Activated CD8-positive, alpha-beta T cell treated with anti-CD3 and anti-CD28 coated beads for 36 hours (primary cell): ENCODE measurements at regions not wholly inside any gene's neighbourhood (a gene's known extent, or its start where the extent isn't known, plus 50 kb on each side); places are given as distances from the start of the nearest gene placed in this dataset.

ENCODE experiments used
- ATAC-seq: fragments of 200-7000 bp; cut with Tn5 transposase; one replicate; pipeline ENCODE4 v1.10.0; 2021; ENCODE audit warnings: mild to moderate bottlenecking, moderate library complexity
- CTCF ChIA-PET: fragments of 350-600 bp; sonication (Branson Sonifier 250); formaldehyde crosslinking; loops from one replicate; lab custom pipeline; 2021; ENCODE audit warnings: antibody characterized with exemption; lab: Charles Lee
- POLR2A ChIA-PET: fragments of 350-600 bp; sonication (Branson Sonifier 250); formaldehyde crosslinking; loops from one replicate; lab custom pipeline; 2021; ENCODE audit warnings: antibody characterized with exemption; lab: Charles Lee
- DNase-seq: peaks from one replicate; pipeline ENCODE4 v3.0.0-alpha.2; 2020
- H3K27ac Mint-ChIP-seq: one replicate; pipeline ENCODE4 v1.8.0; 2021; ENCODE audit warnings: mild to moderate bottlenecking, mixed read lengths
- H3K27me3 Mint-ChIP-seq: one replicate; pipeline ENCODE4 v1.8.0; 2021; ENCODE audit warnings: mixed read lengths
- H3K36me3 Mint-ChIP-seq: one replicate; pipeline ENCODE4 v1.8.0; 2021; ENCODE audit warnings: low read depth, mixed read lengths
- H3K4me1 Mint-ChIP-seq: one replicate; pipeline ENCODE4 v1.8.0; 2021; ENCODE audit warnings: low read depth, mixed read lengths
- H3K4me3 Mint-ChIP-seq: one replicate; pipeline ENCODE4 v1.8.0; 2021; ENCODE audit warnings: mild to moderate bottlenecking, moderate library complexity, mixed read lengths
- H3K9me3 Mint-ChIP-seq: one replicate; pipeline ENCODE4 v1.8.0; 2021; ENCODE audit warnings: mixed read lengths
- intact Hi-C: fragments of 100-400 bp; cut with micrococcal nuclease; formaldehyde crosslinking; loops from one replicate; pipeline ENCODE4 v1.10.0; 2022
- TF ChIP-seq, protein P1 (sequence below): fragments of 200-600 bp; IDR thresholded peaks from one replicate; pipeline ENCODE4 v1.8.0; 2022; ENCODE audit warnings: antibody characterized with exemption, mild to moderate bottlenecking

DNA sequence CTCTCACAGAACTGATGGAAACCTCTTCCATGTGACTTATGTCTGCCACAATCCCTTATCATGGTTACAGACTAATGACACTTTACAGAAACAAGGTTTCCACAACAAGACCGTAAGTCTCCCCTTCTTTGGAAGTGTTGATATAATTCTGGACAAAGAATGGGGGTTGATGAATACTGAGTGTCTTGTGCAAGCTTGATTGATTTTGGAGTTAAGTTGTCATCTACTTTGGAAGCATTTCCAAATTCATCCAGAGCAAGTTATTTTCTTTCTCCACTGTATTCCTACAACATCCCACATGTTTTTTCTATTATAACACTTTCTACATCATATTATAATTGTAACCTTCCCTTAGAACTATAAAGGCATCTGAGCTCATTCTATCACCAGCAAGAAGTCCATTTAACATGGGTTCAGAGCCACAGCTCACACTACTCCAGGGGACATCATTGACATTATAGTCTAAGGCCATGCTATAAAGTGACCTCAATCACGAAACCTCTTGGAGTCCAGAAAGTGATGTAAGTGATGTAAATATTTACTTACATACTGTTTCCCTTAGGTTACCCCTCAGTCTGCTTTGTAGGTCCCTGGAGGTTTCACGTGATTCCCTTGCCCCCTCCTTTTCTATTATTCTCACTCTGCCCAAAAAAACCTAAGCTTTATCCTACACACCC is 125.7 kb upstream of the PBX1 start:
- ATAC-seq (no peak), DNase-seq (no peak)
- ChIA-PET CTCF (no interaction called here), POLR2A (no interaction called here)
- intact Hi-C loops: no loop called here
- TF ChIP-seq, protein P1, sequence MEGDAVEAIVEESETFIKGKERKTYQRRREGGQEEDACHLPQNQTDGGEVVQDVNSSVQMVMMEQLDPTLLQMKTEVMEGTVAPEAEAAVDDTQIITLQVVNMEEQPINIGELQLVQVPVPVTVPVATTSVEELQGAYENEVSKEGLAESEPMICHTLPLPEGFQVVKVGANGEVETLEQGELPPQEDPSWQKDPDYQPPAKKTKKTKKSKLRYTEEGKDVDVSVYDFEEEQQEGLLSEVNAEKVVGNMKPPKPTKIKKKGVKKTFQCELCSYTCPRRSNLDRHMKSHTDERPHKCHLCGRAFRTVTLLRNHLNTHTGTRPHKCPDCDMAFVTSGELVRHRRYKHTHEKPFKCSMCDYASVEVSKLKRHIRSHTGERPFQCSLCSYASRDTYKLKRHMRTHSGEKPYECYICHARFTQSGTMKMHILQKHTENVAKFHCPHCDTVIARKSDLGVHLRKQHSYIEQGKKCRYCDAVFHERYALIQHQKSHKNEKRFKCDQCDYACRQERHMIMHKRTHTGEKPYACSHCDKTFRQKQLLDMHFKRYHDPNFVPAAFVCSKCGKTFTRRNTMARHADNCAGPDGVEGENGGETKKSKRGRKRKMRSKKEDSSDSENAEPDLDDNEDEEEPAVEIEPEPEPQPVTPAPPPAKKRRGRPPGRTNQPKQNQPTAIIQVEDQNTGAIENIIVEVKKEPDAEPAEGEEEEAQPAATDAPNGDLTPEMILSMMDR: no peak
- Mint-ChIP-seq H3K36me3 (no peaks in the 10 kb centered on the region), H3K27me3 (no peaks in the 10 kb centered on the region), H3K4me1 (no peaks in the 10 kb centered on the region), H3K9me3 (no peaks in the 10 kb centered on the region), H3K27ac (no peak overlapping the region), H3K4me3 (no peak overlapping the region)

DNA sequence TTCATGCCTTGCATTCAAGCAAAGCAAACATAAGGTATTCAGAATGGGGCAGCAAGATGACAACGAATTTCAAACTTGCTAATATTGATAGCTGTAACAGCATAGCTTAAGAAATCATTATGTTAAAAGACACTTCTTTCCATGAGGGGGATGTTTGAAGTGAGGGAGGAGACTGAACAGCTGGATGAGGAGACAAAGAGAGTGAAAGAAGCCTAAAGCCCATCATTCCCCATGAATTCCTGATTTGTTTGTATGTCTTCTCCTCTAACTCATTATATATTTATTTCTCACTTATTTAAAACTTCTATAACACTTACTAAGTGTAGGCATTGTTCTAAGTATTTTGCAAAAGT is 125.2 kb upstream of the PBX1 start:
- Mint-ChIP-seq H3K9me3 (no peaks in the 10 kb centered on the region), H3K36me3 (no peaks in the 10 kb centered on the region), H3K27me3 (no peaks in the 10 kb centered on the region), H3K4me1 (no peaks in the 10 kb centered on the region), H3K4me3 (no peak overlapping the region), H3K27ac (no peak overlapping the region)
- intact Hi-C loops: no loop called here
- DNase-seq (no peak), ATAC-seq (no peak)
- TF ChIP-seq, protein P1: no peak
- ChIA-PET CTCF (no interaction called here), POLR2A (no interaction called here)

DNA sequence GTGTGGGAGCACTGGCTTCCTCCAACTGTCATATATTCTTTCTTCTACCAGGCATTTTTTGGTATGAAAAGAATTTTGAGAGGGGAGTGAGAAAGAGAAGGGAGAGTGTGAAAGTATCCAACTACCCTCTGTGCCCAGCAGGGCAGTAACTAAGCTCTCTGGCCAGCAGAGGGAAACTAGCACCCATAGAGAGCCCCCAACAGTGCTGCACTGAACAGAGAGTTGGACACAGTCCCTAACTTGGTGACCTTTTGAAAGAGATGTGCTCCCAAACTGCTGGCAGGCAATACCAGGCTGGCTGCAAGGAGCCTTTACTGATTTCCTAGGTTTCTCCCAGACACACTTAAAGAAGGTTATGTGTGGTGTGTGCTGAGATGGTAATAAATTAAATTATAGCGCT is 118.8 kb upstream of the PBX1 start:
- intact Hi-C loops: no loop called here
- H3K4me3 Mint-ChIP-seq: no peak overlapping the region

DNA sequence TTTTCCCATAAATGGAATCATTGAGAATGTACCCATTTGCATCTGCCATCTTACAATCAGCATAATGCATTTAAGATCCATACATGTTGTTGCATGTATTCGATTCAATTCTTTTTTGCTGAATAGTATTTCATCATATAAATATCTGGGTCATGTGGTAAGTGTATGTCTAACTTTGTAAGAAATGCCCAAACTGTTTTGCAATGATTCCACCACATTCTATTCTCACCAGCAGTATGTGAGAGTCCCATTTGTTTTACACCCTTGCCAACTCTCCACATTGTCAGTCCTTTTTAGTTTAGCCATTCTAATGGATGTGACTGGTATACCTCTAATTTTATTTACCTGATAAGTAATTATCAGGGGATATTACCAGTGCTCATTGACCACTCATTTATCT is 115.8 kb upstream of the PBX1 start:
- ChIA-PET POLR2A (no interaction called here), CTCF (no interaction called here)
- no peak for ATAC-seq
- peaks cover 3% of the 10 kb centered on the region for H3K9me3 Mint-ChIP-seq
- TF ChIP-seq, protein P1: no peak
- no peak overlapping the region for H3K27ac Mint-ChIP-seq
- intact Hi-C loops: no loop called here
- H3K4me3 Mint-ChIP-seq: no peak overlapping the region
- no peak for DNase-seq
- H3K36me3 Mint-ChIP-seq: no peaks in the 10 kb centered on the region
- no peaks in the 10 kb centered on the region for H3K27me3 Mint-ChIP-seq
- no peaks in the 10 kb centered on the region for H3K4me1 Mint-ChIP-seq

More for the DNA sequence above, 118.8 kb upstream of the PBX1 start:
- TF ChIP-seq, protein P1: no peak
- CTCF ChIA-PET: no interaction called here
- POLR2A ChIA-PET: no interaction called here
- H3K36me3 Mint-ChIP-seq: no peaks in the 10 kb centered on the region
- ATAC-seq (no peak), DNase-seq (no peak)
- no peaks in the 10 kb centered on the region for H3K4me1 Mint-ChIP-seq
- no peak overlapping the region for H3K27ac Mint-ChIP-seq
- no peaks in the 10 kb centered on the region for H3K27me3 Mint-ChIP-seq
- H3K9me3 Mint-ChIP-seq: no peaks in the 10 kb centered on the region

DNA sequence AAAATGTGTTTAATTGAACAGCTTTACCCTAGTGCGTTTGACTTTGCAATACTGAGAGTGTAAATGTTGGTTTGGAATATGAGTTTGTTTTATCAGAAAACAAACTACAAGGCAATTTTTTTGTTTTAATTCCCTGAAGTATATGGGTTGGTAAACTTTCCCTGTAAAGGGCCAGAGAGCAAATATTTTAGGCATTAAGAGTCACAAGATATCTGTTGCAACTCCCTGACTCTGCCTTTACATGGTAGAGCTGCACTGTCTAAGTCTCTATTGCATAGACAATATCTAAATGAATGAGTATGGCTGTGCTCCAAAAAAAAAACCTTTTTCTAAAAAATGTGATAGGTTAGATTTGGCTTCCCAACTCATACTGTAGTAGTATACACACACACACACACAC is 115.1 kb upstream of the PBX1 start:
- H3K9me3 Mint-ChIP-seq: peaks cover 3% of the 10 kb centered on the region
- POLR2A ChIA-PET: no interaction called here
- no peak overlapping the region for H3K27ac Mint-ChIP-seq
- TF ChIP-seq, protein P1: no peak
- ATAC-seq (no peak), DNase-seq (no peak)
- CTCF ChIA-PET: no interaction called here
- H3K4me1 Mint-ChIP-seq: no peaks in the 10 kb centered on the region
- no peak overlapping the region for H3K4me3 Mint-ChIP-seq
- no peaks in the 10 kb centered on the region for H3K27me3 Mint-ChIP-seq
- intact Hi-C loops: no loop called here
- no peaks in the 10 kb centered on the region for H3K36me3 Mint-ChIP-seq
